Panc1 (cell line): ENCODE measurements at regions not wholly inside any gene's neighbourhood (a gene's known extent, or its start where the extent isn't known, plus 50 kb on each side); places are given as distances from the start of the nearest gene placed in this dataset.

Source experiments
- ATAC-seq: fragments of 200-7000 bp; cut with Tn5 transposase; 2 replicates; pipeline ENCODE4 v1.9.1; 2020; ENCODE audit warnings: mild to moderate bottlenecking, moderate library complexity
- BruUV-seq: library from RNA; stranded (reverse); fragments of 400-500 nt; replicated peaks from 2 replicates; lab custom pipeline; 2021; lab: Mats Ljungman, UMichigan
- CTCF ChIA-PET: fragments of 300-600 bp; sonication (Branson Sonifier 250); formaldehyde crosslinking; loops from one replicate; lab custom pipeline; 2022; ENCODE audit warnings: antibody characterized with exemption; lab: Charles Lee
- POLR2A ChIA-PET: fragments of 300-600 bp; sonication (Branson Sonifier 250); formaldehyde crosslinking; loops from one replicate; lab custom pipeline; 2022; ENCODE audit warnings: antibody characterized with exemption; lab: Charles Lee
- DNase-seq: peaks from one replicate; pipeline ENCODE4 v3.0.0-alpha.2; 2010; ENCODE audit warnings: low read depth, low spot score
- H3K27ac ChIP-seq: 2 replicates; pipeline ENCODE4 v1.5.1; 2011; ENCODE audit warnings: mild to moderate bottlenecking, low read length, inconsistent platforms
- H3K27me3 ChIP-seq: fragments of 200-500 bp; sonication (Bioruptor generic); 2 replicates; pipeline ENCODE4 v1.6.0; 2014; ENCODE audit warnings: low read length, inconsistent platforms; ENCODE audit not compliant: control insufficient read depth, insufficient read depth
- H3K36me3 ChIP-seq: fragments of 200-500 bp; sonication (Bioruptor generic); 2 replicates; pipeline ENCODE4 v1.5.1; 2014; ENCODE audit warnings: inconsistent platforms, mild to moderate bottlenecking, low read length, moderate library complexity; ENCODE audit not compliant: control insufficient read depth, insufficient read depth
- H3K4me1 ChIP-seq: 2 replicates; pipeline ENCODE4 v1.5.1; 2011; ENCODE audit warnings: inconsistent platforms, mild to moderate bottlenecking, low read length, moderate library complexity; ENCODE audit not compliant: control insufficient read depth, insufficient read depth
- H3K4me3 ChIP-seq, 2 experiments: 2 replicates each; pipeline ENCODE4 v1.5.1; 2011 to 2012; ENCODE audit warnings: low read depth in 2 of 2, low read length in 2 of 2, mild to moderate bottlenecking in 2 of 2, inconsistent platforms in 1 of 2, moderate library complexity in 1 of 2
- H3K9me3 ChIP-seq: fragments of 200-500 bp; sonication (Bioruptor generic); 2 replicates; pipeline ENCODE4 v1.5.1; 2014; ENCODE audit warnings: low read depth, mild to moderate bottlenecking, inconsistent platforms, low read length, moderate library complexity; ENCODE audit not compliant: control insufficient read depth, insufficient read depth
- POLR2AphosphoS5 ChIP-seq: IDR thresholded peaks from 2 replicates; pipeline ENCODE4 v1.6.1; 2012; ENCODE audit warnings: mild to moderate bottlenecking, low read depth, low read length, moderate library complexity
- SIN3A ChIP-seq: IDR thresholded peaks from 2 replicates; pipeline ENCODE4 v1.6.1; 2012; ENCODE audit warnings: low read depth, mild to moderate bottlenecking, low read length, moderate library complexity, borderline replicate concordance; ENCODE audit not compliant: insufficient read depth
- TCF7L2 ChIP-seq: IDR thresholded peaks from 2 replicates; pipeline ENCODE4 v1.6.1; 2011; ENCODE audit warnings: mild to moderate bottlenecking, low read depth, low read length, inconsistent platforms
- in situ Hi-C: cut with HindIII; loops from 2 replicates; pipeline ENCODE4 v1.10.0; 2016; ENCODE audit warnings: low sequenced_read_pairs, low pct_unique_long_range_greater_than_20kb
- intact Hi-C: fragments of 100-400 bp; cut with micrococcal nuclease; formaldehyde crosslinking; loops from one replicate; pipeline ENCODE4 v1.10.0; 2022; ENCODE audit not compliant: unreplicated experiment
- TF ChIP-seq, protein P1 (sequence below), 2 experiments: IDR thresholded peaks; 2 replicates each; pipeline ENCODE4 v1.6.1; 2011 to 2012; ENCODE audit warnings: low read depth in 2 of 2, control low read depth in 1 of 2, low read length in 1 of 2, mild to moderate bottlenecking in 1 of 2, moderate library complexity in 1 of 2; ENCODE audit not compliant: insufficient read depth in 1 of 2
- TF ChIP-seq, protein P2 (sequence below): fragments of 450-650 bp; IDR thresholded peaks from 2 replicates; pipeline ENCODE4 v1.5.1; 2017; ENCODE audit warnings: mild to moderate bottlenecking

DNA sequence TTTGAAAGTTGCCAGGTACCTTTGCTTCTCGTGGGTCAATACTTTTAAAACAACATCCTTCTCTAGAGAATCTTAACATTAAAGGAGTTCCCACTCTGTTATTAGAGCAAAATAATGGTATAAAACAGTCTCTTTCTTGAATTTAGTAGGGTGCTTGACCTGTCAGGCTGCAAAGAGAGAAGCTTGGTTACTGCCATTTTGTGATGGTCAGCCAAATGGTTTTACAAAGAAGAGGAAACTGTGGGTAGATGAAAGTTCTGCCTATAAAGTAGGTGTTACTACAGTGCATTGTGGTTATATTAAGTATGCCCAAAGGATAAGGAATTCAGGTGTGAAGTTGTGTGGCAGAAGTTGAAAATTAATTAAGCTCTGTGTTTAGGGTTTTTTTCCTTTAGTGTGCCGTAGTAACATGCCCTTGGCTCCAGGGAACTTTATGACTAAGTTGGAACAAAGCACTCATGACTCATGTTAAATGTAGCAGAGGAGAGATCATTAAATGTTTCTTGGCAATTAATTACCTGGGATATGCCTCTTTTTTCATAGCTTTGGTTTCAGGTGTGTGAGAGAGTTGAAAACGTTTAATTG lies 354.0 kb upstream of the KITLG start:
- DNase-seq, result no peak
- H3K4me1 ChIP-seq, result no peaks in the 10 kb centered on the region; the same call in 1 of the 2 replicates
- no peaks in the 10 kb centered on the region for H3K36me3 ChIP-seq
- H3K4me3 ChIP-seq, result no peak overlapping the region
- TF ChIP-seq, protein P1, sequence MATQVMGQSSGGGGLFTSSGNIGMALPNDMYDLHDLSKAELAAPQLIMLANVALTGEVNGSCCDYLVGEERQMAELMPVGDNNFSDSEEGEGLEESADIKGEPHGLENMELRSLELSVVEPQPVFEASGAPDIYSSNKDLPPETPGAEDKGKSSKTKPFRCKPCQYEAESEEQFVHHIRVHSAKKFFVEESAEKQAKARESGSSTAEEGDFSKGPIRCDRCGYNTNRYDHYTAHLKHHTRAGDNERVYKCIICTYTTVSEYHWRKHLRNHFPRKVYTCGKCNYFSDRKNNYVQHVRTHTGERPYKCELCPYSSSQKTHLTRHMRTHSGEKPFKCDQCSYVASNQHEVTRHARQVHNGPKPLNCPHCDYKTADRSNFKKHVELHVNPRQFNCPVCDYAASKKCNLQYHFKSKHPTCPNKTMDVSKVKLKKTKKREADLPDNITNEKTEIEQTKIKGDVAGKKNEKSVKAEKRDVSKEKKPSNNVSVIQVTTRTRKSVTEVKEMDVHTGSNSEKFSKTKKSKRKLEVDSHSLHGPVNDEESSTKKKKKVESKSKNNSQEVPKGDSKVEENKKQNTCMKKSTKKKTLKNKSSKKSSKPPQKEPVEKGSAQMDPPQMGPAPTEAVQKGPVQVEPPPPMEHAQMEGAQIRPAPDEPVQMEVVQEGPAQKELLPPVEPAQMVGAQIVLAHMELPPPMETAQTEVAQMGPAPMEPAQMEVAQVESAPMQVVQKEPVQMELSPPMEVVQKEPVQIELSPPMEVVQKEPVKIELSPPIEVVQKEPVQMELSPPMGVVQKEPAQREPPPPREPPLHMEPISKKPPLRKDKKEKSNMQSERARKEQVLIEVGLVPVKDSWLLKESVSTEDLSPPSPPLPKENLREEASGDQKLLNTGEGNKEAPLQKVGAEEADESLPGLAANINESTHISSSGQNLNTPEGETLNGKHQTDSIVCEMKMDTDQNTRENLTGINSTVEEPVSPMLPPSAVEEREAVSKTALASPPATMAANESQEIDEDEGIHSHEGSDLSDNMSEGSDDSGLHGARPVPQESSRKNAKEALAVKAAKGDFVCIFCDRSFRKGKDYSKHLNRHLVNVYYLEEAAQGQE (IDR thresholded peaks at IDR 0.05; ENCODE audit: insufficient read depth in 1 of 2, low read depth in 2 of 2, low read length in 1 of 2), result no peak
- TF ChIP-seq SIN3A (no peak), TCF7L2 (no peak), POLR2AphosphoS5 (no peak)
- TF ChIP-seq, protein P2, sequence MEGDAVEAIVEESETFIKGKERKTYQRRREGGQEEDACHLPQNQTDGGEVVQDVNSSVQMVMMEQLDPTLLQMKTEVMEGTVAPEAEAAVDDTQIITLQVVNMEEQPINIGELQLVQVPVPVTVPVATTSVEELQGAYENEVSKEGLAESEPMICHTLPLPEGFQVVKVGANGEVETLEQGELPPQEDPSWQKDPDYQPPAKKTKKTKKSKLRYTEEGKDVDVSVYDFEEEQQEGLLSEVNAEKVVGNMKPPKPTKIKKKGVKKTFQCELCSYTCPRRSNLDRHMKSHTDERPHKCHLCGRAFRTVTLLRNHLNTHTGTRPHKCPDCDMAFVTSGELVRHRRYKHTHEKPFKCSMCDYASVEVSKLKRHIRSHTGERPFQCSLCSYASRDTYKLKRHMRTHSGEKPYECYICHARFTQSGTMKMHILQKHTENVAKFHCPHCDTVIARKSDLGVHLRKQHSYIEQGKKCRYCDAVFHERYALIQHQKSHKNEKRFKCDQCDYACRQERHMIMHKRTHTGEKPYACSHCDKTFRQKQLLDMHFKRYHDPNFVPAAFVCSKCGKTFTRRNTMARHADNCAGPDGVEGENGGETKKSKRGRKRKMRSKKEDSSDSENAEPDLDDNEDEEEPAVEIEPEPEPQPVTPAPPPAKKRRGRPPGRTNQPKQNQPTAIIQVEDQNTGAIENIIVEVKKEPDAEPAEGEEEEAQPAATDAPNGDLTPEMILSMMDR, result no peak
- in situ Hi-C loops (no loop called here), intact Hi-C loops (no loop called here)
- no peak for ATAC-seq
- CTCF ChIA-PET, result no interaction called here
- H3K27ac ChIP-seq, result no peak overlapping the region
- H3K9me3 ChIP-seq, result 0 out of 2 replicates have a peak, but pooled peaks cover 2% of the 10 kb centered on the region
- H3K27me3 ChIP-seq, result no peaks in the 10 kb centered on the region
- POLR2A ChIA-PET, result interaction anchor here (0.6 kb wide), 1 partner anchor 43 kb away, joined by 6 read pairs; no protein-coding TSS in a partner anchor
- no TSS peak for BruUV-seq

DNA sequence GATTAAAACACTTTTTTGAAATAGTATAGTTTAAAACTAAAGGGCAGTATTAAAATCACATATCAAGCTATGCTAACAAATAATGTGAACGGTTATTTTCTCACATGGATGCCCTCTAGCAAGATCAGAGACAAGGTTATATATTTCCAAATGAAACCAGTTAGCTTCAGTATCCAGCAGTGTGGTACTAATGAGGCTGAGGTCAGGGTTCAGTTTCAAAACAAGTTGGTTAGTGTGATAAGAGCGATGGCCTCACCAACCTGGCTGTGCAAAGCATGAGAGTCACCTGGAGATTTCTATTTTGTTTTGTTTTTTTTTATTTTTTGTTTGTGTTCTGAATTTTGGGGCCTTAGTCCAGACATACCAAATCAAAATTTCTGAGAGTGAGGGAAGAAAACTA lies 352.2 kb upstream of the KITLG start:
- in situ Hi-C loops, result no loop called here
- TF ChIP-seq, protein P1 (IDR thresholded peaks at IDR 0.05; ENCODE audit: insufficient read depth in 1 of 2, low read depth in 2 of 2, low read length in 1 of 2), result no peak
- TF ChIP-seq, protein P2, result no peak
- TF ChIP-seq TCF7L2, result no peak
- TF ChIP-seq SIN3A, result no peak
- TF ChIP-seq POLR2AphosphoS5, result no peak
- H3K4me3 ChIP-seq, result no peak overlapping the region
- H3K36me3 ChIP-seq, result no peaks in the 10 kb centered on the region
- H3K4me1 ChIP-seq, result no peaks in the 10 kb centered on the region; the same call in 1 of the 2 replicates
- CTCF ChIA-PET, result no interaction called here
- no TSS peak for BruUV-seq
- DNase-seq (no peak), ATAC-seq (no peak)
- POLR2A ChIA-PET, result no interaction called here
- peaks cover 3% of the 10 kb centered on the region; the same call in 1 of the 2 replicates for H3K9me3 ChIP-seq
- no peaks in the 10 kb centered on the region for H3K27me3 ChIP-seq
- H3K27ac ChIP-seq, result no peak overlapping the region
- intact Hi-C loops, result no loop called here
